LoVo (cell line): ENCODE measurements at regions not wholly inside any gene's neighbourhood (a gene's known extent, or its start where the extent isn't known, plus 50 kb on each side); places are given as distances from the start of the nearest gene placed in this dataset.

Experiments
- DNase-seq: peaks from one replicate; pipeline ENCODE4 v3.0.0-alpha.2; 2016; ENCODE audit warnings: low spot score

- no peak for DNase-seq
Measured at GRCh38 chr2:11016735-11017388, 105.1 kb downstream of the KCNF1 start.

DNA sequence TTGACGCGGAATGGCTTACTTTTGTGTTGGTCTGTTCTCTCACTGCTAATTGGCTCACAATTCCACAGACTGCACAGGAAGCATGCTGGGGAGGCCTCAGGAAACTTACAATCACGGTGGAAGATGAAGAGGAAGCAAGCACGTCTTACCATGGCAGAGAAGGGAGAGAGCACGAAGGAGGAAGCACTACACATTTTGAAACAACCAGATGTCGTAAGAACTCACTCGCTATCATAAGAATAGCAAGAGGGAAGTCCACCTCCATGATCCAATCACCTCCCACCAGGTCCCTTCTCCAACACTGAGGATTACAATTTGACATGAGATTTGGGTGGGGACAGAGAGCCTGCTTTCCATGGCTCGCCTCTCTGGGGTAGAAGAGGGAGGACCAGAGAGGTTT lies 106.2 kb downstream of the KCNF1 start:
- no peak for DNase-seq

DNA sequence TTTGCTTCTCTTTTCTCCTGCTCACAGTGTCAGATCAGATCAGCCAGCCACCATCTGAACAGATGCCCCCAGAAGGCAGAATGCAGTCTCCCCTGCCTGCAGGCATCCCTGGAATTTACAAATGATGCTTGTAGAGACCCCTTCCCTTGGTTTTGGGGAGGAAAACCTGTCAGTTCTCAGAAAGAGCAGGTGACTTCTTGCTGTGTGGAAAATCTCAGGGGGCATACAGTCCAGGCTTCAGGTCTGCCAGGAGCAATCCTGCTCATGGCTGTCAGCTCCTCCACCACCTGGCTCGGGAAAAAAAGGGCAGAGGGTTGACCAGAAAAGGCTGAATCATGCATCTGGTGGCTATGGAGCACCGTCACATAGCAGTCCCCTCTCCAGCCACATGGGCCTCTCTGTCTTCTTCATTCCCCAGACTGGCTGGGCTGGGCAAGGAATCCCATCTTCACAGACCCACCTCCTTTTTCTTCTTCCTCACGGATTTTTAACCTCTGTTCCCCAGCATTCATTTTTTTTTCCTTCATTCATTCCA lies 107.0 kb downstream of the KCNF1 start:
- no peak for DNase-seq

GRCh38 chr2:11019614-11020013 lies 107.9 kb downstream of the KCNF1 start:
- no peak for DNase-seq

GRCh38 chr2:11022064-11022463 lies 110.3 kb downstream of the KCNF1 start:
- DNase-seq, result no peak

GRCh38 chr2:11022591-11023273 lies 111.0 kb downstream of the KCNF1 start:
- DNase-seq, result peak; percentile 39

DNA sequence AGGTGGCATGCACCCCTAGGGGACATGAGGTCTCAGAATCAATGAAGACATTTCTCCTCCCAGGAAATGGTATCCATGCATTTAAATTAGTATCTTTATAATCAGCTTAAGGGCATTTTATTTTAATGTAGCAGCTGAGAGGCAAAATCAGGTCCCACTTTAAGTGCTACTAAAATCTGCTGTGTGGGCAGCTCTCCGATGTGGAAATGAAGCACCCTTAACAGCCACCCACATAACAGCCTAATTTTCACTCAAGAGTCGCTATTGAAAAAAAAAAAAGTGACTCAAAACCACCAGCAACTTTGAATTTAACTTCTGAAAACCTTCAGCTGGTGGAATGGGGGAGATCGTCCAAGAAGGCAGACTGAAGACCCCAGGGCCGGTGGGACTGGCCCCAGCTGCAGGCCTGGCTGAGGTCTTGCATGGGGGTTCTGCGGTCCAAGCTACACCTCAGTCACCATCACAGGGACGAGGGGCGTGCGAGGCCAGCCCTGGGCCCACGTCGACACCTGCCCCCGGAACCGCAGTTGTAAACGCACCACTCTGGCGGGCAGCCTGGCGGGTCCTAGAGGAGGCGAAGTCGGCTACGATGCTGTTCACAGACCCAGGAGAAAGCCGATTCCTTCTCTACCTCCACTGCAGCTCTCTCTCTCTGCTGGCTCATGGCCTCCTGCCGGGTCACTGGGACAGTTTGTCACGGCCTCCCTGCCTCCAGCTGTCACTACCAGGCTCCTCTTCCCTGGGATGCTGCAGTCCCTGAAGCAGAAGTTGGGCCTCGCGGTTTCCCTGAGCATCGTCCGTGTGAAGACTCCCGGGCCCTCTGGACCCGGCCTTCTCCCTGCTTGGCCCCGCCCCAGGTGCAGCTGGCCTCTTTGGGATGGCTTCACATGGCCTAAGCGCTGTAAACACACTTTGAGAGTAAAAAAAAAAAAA lies 111.9 kb downstream of the KCNF1 start:
- no peak for DNase-seq

- DNase-seq, result no peak
Measured at GRCh38 chr2:11024259-11024645, 112.5 kb downstream of the KCNF1 start.

DNA sequence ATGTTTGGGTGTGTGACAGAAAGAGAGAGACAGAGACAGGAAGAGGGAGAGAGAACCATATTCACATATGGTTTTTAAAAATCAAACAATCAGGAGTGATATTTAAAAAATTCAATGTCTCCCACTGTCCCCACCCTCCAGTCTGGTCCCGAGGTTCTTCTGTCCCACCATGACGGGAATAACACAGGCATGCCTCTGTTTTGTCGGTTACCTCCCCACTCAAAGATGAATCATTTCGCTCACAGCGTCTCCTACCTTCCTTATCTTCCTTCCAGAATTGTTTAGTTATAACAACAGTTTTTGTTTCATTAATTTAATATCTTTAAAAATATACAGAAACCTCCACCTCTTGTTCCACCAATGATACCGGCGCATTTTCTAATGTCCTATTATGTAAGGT lies 113.0 kb downstream of the KCNF1 start:
- no peak for DNase-seq

DNA sequence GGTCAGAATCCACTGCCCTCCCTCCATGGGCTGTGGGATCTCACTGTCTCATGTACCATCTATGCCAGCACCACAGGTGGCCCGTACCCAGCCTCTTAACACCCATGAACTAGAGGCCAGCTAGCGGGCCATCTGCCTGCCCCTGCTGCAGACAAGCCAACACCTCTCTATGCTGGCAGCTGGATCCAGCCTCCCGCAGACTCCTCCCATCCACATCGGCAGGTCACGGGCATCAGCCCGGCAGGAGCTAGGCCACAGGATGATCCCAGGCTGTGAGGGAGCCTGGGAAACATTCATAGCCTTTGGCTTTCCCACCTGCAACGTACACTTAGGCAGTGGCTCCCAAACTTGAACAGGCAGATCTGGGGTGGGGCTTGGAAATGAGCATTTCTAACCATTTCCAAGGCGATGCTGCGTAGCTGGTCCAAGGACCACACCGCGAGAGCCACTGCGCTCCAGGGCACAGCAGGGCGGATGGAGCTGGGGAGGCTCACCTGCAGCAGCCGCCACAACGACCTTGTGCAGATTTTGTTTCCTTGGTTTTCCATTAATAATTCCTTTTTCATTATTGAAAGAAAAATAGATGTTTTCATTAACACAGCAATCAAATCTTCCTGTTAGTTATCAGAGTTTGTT lies 114.7 kb downstream of the KCNF1 start:
- no peak for DNase-seq

DNA sequence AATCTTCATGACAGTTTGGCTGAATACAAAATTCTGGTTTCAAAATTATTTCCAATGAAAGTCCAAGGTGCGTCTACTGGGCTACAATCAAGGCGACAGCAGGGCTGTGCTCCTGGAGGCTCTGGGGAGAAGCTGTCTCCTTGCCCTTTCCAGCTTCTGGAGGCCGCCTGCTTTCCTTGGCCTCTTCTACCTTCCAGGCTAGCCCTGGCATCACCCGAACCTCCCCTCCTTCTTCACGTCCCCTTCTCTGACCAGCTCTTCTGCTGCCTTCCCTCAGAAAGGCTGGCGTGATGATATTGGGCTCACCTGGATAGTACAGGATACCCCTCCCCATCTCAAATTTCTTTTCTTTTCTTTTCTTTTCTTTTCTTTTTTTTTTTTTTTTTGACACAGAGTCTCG lies 115.5 kb downstream of the KCNF1 start:
- no peak for DNase-seq

DNA sequence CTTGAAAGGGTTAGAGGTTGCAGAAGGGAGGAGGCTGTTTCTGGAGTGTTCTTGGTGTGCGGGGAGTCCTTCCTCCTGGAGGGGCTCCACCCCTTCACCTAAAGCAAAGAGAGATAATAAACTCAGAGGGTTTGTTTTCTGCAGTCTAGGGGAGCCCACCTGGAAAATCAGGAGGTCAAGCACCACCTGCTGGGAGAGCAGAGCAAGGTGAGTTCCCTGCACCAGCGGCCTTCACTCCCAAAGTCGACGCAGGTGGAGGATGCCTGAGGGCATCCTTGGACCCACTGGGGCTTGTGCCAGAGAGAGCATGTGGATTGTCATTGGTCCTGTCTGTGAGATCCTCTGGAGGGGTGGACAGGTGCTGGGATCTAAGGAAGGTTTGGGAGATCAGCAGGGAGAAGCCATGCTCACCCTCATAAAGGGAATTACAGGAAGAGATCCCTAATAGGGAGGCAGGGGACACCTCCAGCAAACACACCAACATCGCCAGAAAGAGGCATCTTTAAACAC lies 116.7 kb downstream of the KCNF1 start:
- no peak for DNase-seq

GRCh38 chr2:11029136-11029535 lies 117.4 kb downstream of the KCNF1 start:
- DNase-seq, result no peak

GRCh38 chr2:11030036-11030435 lies 118.3 kb downstream of the KCNF1 start:
- DNase-seq, result no peak

- no peak for DNase-seq
Measured at GRCh38 chr2:11030909-11031308, 119.2 kb downstream of the KCNF1 start.

DNA sequence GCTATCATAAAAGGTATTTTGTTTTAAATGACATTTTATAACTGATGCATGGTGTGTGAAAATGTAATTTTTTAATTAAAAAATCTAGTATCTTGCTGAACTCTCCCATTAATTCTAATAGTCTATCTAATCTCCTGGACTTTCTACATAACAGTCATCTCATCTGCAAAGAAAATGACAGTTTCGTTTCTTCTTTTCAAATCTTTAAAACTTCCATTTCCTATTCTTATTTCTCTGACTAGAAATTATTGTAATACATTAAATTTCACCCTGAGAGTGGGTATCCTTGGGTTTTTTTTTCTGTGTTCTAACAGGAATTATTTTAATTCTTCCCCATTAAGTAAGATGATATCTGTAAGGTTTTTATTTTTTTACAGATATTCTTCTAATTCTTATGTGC lies 120.1 kb downstream of the KCNF1 start:
- no peak for DNase-seq

DNA sequence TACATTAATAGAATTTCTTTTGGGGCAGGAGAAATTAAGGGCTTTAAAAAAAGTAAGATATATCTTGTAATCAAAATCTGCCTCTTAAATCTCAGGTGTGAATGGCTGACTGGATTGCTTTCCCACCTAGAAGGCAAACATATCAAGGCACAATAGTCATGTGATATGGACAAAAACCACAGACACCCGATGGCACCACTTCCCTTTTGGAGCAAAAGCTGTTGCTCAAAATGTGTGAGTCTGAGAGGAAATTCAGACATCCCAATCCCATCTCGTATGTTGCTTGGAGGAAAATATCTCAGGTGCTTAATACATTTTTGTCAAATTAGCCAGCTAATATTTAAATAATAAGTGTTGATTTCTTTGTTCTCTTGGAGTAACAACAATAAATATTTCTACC lies 120.7 kb downstream of the KCNF1 start:
- no peak for DNase-seq

GRCh38 chr2:11033114-11033513 lies 121.4 kb downstream of the KCNF1 start:
- no peak for DNase-seq

DNA sequence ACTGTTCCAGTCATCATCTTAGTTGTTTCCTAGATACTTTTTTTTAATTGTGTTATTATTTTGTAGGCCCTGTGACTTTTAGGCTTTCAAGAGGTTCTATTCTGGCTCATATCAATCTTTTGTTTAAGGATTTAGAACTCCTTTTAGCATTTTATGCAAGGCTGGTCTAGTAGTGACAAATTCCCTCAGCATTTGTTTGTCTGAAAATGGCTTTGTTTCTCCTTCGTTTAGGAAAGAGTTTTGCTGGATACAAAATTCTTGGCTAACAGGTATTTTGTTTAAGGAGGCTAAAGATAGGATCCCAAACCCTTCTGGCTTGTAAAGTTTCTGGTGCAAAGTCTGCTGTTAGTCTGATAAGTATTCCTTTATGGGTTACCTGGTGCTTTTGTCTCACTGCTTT lies 116.6 kb upstream of the SLC66A3 start:
- DNase-seq, result no peak

- no peak for DNase-seq
Measured at GRCh38 chr2:11040992-11041391, 114.3 kb upstream of the SLC66A3 start.

GRCh38 chr2:11042841-11043240 lies 112.4 kb upstream of the SLC66A3 start:
- DNase-seq, result no peak

- DNase-seq, result no peak
Measured at GRCh38 chr2:11043245-11043644, 112.0 kb upstream of the SLC66A3 start.
